Neural progenitor cell (in vitro differentiated cells): ENCODE measurements at regions not wholly inside any gene's neighbourhood (a gene's known extent, or its start where the extent isn't known, plus 50 kb on each side); places are given as distances from the start of the nearest gene placed in this dataset.
A peak's percentile ranks its signal among the peaks of the same experiment; 100 is the strongest.

ENCODE experiments used
- DNase-seq: peaks from one replicate; pipeline ENCODE4 v3.0.0-alpha.2; 2016; ENCODE audit warnings: low spot score
- H2AFZ ChIP-seq: fragments of 200-600 bp; sonication (generic); replicated peaks from 2 replicates; pipeline ENCODE4 v1.6.1; 2016; ENCODE audit warnings: antibody characterized with exemption
- H3F3A ChIP-seq: fragments of 200-600 bp; sonication (generic); 2 replicates; pipeline ENCODE4 v1.6.1; 2016; ENCODE audit warnings: antibody characterized with exemption, low read depth
- H3K27ac ChIP-seq: fragments of 200-600 bp; sonication (generic); 2 replicates; pipeline ENCODE4 v1.5.1; 2016; ENCODE audit warnings: mild to moderate bottlenecking
- H3K27me3 ChIP-seq: fragments of 200-600 bp; sonication (generic); 2 replicates; pipeline ENCODE4 v1.6.1; 2016; ENCODE audit warnings: mild to moderate bottlenecking, moderate library complexity
- H3K36me3 ChIP-seq: fragments of 200-600 bp; sonication (generic); 2 replicates; pipeline ENCODE4 v1.5.1; 2016
- H3K4me1 ChIP-seq: fragments of 200-600 bp; sonication (generic); 2 replicates; pipeline ENCODE4 v1.6.1; 2016; ENCODE audit warnings: mixed run types
- H3K4me2 ChIP-seq: fragments of 200-600 bp; sonication (generic); 2 replicates; pipeline ENCODE4 v1.6.1; 2016
- H3K4me3 ChIP-seq: fragments of 200-600 bp; sonication (generic); 2 replicates; pipeline ENCODE4 v1.5.1; 2016
- H3K79me2 ChIP-seq: fragments of 200-600 bp; sonication (generic); 2 replicates; pipeline ENCODE4 v1.6.1; 2016; ENCODE audit warnings: low read depth
- H3K9ac ChIP-seq: fragments of 200-600 bp; sonication (generic); 2 replicates; pipeline ENCODE4 v1.6.1; 2016
- H3K9me3 ChIP-seq: fragments of 200-600 bp; sonication (generic); 2 replicates; pipeline ENCODE4 v1.5.1; 2016; ENCODE audit warnings: low read depth
- H4K20me1 ChIP-seq: fragments of 200-600 bp; sonication (generic); 2 replicates; pipeline ENCODE4 v1.6.1; 2016; ENCODE audit warnings: low read depth
- H3K27ac Mint-ChIP-seq: 3 replicates; pipeline ENCODE4 v1.8.0; 2021; ENCODE audit warnings: mixed read lengths
- H3K27me3 Mint-ChIP-seq: 2 replicates; pipeline ENCODE4 v1.8.0; 2022; ENCODE audit warnings: low read depth, mild to moderate bottlenecking, inconsistent platforms, moderate library complexity, mixed read lengths; ENCODE audit not compliant: insufficient read depth
- H3K36me3 Mint-ChIP-seq: 3 replicates; pipeline ENCODE4 v1.8.0; 2021; ENCODE audit warnings: mixed read lengths
- H3K4me1 Mint-ChIP-seq: 3 replicates; pipeline ENCODE4 v1.8.0; 2021; ENCODE audit warnings: mixed read lengths
- H3K4me3 Mint-ChIP-seq: 3 replicates; pipeline ENCODE4 v1.8.0; 2021; ENCODE audit warnings: mild to moderate bottlenecking, moderate library complexity, mixed read lengths
- H3K9me3 Mint-ChIP-seq: 3 replicates; pipeline ENCODE4 v1.8.0; 2020; ENCODE audit warnings: mixed read lengths
- EZH2 ChIP-seq: fragments of 200-600 bp; sonication (generic); IDR thresholded peaks from 2 replicates; pipeline ENCODE4 v1.6.1; 2017; ENCODE audit warnings: antibody characterized with exemption, mild to moderate bottlenecking, moderate library complexity
- EZH2phosphoT487 ChIP-seq: fragments of 200-600 bp; sonication (generic); IDR thresholded peaks from 2 replicates; pipeline ENCODE4 v1.6.1; 2017; ENCODE audit warnings: antibody characterized with exemption
- TF ChIP-seq, protein P1 (sequence below): fragments of 200-600 bp; sonication (generic); IDR thresholded peaks from 2 replicates; pipeline ENCODE4 v1.5.1; 2017; ENCODE audit warnings: antibody characterized with exemption, mild to moderate bottlenecking

GRCh38 chr15:62805502-62805901 is 237.0 kb upstream of the TPM1 start:
- peaks cover 14% of the 10 kb centered on the region for H3K4me1 ChIP-seq
- no peaks in the 10 kb centered on the region for H4K20me1 ChIP-seq
- H3K9ac ChIP-seq: no peak overlapping the region
- H3K4me2 ChIP-seq: no peak overlapping the region
- H3F3A ChIP-seq: no peaks in the 10 kb centered on the region
- H2AFZ ChIP-seq: no peak overlapping the region
- no peaks in the 10 kb centered on the region for H3K36me3 ChIP-seq
- Mint-ChIP-seq H3K9me3 (no peaks in the 10 kb centered on the region), H3K4me3 (no peak overlapping the region), H3K27me3 (peaks cover 5% of the 10 kb centered on the region), H3K36me3 (peaks cover 10% of the 10 kb centered on the region), H3K27ac (no peak overlapping the region), H3K4me1 (peaks cover 64% of the 10 kb centered on the region)
- H3K9me3 ChIP-seq: no peaks in the 10 kb centered on the region
- TF ChIP-seq EZH2 (no peak), EZH2phosphoT487 (no peak)
- TF ChIP-seq, protein P1, sequence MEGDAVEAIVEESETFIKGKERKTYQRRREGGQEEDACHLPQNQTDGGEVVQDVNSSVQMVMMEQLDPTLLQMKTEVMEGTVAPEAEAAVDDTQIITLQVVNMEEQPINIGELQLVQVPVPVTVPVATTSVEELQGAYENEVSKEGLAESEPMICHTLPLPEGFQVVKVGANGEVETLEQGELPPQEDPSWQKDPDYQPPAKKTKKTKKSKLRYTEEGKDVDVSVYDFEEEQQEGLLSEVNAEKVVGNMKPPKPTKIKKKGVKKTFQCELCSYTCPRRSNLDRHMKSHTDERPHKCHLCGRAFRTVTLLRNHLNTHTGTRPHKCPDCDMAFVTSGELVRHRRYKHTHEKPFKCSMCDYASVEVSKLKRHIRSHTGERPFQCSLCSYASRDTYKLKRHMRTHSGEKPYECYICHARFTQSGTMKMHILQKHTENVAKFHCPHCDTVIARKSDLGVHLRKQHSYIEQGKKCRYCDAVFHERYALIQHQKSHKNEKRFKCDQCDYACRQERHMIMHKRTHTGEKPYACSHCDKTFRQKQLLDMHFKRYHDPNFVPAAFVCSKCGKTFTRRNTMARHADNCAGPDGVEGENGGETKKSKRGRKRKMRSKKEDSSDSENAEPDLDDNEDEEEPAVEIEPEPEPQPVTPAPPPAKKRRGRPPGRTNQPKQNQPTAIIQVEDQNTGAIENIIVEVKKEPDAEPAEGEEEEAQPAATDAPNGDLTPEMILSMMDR: no peak
- no peak overlapping the region for H3K4me3 ChIP-seq
- no peak overlapping the region for H3K27ac ChIP-seq
- no peaks in the 10 kb centered on the region for H3K27me3 ChIP-seq
- no peak for DNase-seq
- H3K79me2 ChIP-seq: no peaks in the 10 kb centered on the region

DNA sequence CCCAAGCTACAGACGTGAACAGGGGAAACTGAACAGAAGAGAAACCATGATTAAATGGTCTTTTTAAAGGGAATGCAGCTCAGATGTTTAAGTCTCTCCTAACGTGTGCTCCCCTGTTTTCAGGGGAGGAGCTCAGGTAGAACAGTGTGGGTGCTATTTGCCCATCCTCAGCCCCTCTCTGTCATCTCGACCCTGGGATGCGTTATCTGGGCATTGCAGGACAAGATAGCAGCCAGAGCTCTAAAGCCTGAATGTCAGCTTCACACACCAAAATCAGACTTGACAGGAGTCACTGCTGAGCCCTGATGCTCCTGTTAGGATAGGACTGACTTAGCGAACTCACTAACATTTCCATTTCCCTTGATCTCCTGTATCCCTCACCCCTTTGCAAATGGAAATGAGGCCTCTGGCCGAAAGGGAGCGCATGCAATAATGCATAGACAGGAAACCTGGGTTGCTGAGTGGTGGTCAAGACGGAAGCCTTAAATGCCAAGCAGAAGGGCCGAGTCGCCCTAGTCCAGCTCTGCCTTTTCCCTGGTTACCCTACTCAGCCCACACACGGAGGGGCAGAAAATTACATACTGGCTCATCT is 234.9 kb upstream of the TPM1 start:
- peaks cover 14% of the 10 kb centered on the region for H3K4me1 ChIP-seq
- Mint-ChIP-seq H3K4me1 (peaks cover 72% of the 10 kb centered on the region), H3K27me3 (peaks cover under 1% of the 10 kb centered on the region)

GRCh38 chr15:62809115-62809967 is 233.2 kb upstream of the TPM1 start:
- Histone ChIP-seq H3F3A (no peaks in the 10 kb centered on the region), H3K79me2 (no peaks in the 10 kb centered on the region), H3K36me3 (no peaks in the 10 kb centered on the region), H3K4me3 (no peak overlapping the region), H4K20me1 (no peaks in the 10 kb centered on the region), H3K4me1 (peaks cover 14% of the 10 kb centered on the region), H3K27ac (no peak overlapping the region), H3K9me3 (no peaks in the 10 kb centered on the region), H3K4me2 (no peak overlapping the region), H3K9ac (no peak overlapping the region), H2AFZ (no peak overlapping the region), H3K27me3 (no peaks in the 10 kb centered on the region)
- DNase-seq: peak; percentile 18
- Mint-ChIP-seq H3K9me3 (no peaks in the 10 kb centered on the region), H3K27me3 (no peaks in the 10 kb centered on the region), H3K36me3 (peaks cover 16% of the 10 kb centered on the region), H3K4me1 (peaks cover 64% of the 10 kb centered on the region), H3K4me3 (peak overlapping the region; percentile 10), H3K27ac (peak overlapping the region; percentile 54)
- no peak for TF ChIP-seq EZH2
- no peak for TF ChIP-seq EZH2phosphoT487

More for the DNA sequence above, 234.9 kb upstream of the TPM1 start:
- H3K27ac ChIP-seq: no peak overlapping the region
- H3K36me3 ChIP-seq: no peaks in the 10 kb centered on the region
- no peaks in the 10 kb centered on the region for H3K79me2 ChIP-seq
- no peak overlapping the region for H3K27ac Mint-ChIP-seq
- peaks cover 12% of the 10 kb centered on the region for H3K36me3 Mint-ChIP-seq
- no peak overlapping the region for H3K4me3 ChIP-seq
- H2AFZ ChIP-seq: no peak overlapping the region
- no peak for TF ChIP-seq EZH2phosphoT487
- TF ChIP-seq, protein P1: no peak
- TF ChIP-seq EZH2: no peak
- no peak overlapping the region for H3K4me2 ChIP-seq
- H3K9me3 ChIP-seq: no peaks in the 10 kb centered on the region
- H3K27me3 ChIP-seq: no peaks in the 10 kb centered on the region
- no peak overlapping the region for H3K4me3 Mint-ChIP-seq
- no peaks in the 10 kb centered on the region for H3F3A ChIP-seq
- DNase-seq: no peak
- H4K20me1 ChIP-seq: no peaks in the 10 kb centered on the region
- H3K9me3 Mint-ChIP-seq: no peaks in the 10 kb centered on the region
- no peak overlapping the region for H3K9ac ChIP-seq

- Mint-ChIP-seq H3K27me3 (no peaks in the 10 kb centered on the region), H3K9me3 (no peaks in the 10 kb centered on the region), H3K4me1 (peaks cover 63% of the 10 kb centered on the region), H3K36me3 (peaks cover 14% of the 10 kb centered on the region), H3K27ac (peak overlapping the region; percentile 54), H3K4me3 (no peak overlapping the region)
- Histone ChIP-seq H3K4me1 (peaks cover 14% of the 10 kb centered on the region), H4K20me1 (no peaks in the 10 kb centered on the region), H3K4me3 (no peak overlapping the region), H3K27ac (no peak overlapping the region), H3K9ac (no peak overlapping the region), H3K9me3 (no peaks in the 10 kb centered on the region), H3K4me2 (no peak overlapping the region), H3F3A (no peaks in the 10 kb centered on the region), H2AFZ (no peak overlapping the region), H3K27me3 (no peaks in the 10 kb centered on the region), H3K79me2 (no peaks in the 10 kb centered on the region), H3K36me3 (no peaks in the 10 kb centered on the region)
- no peak for DNase-seq
- TF ChIP-seq EZH2: no peak
- TF ChIP-seq EZH2phosphoT487: no peak
- TF ChIP-seq, protein P1: no peak
Measured at GRCh38 chr15:62809968-62810260, 232.6 kb upstream of the TPM1 start.
